OCI-LY1 (cell line): ENCODE measurements at regions not wholly inside any gene's neighbourhood (a gene's known extent, or its start where the extent isn't known, plus 50 kb on each side); places are given as distances from the start of the nearest gene placed in this dataset.

Experiments
- H2AFZ ChIP-seq: fragments of 200-600 bp; sonication (generic), shearing (Covaris generic); 2 replicates; pipeline ENCODE4 v1.6.0; 2014; ENCODE audit warnings: antibody characterized with exemption, mild to moderate bottlenecking, low read length
- H3F3A ChIP-seq: fragments of 200-600 bp; sonication (generic), shearing (Covaris generic); 2 replicates; pipeline ENCODE4 v1.6.0; 2014; ENCODE audit warnings: mild to moderate bottlenecking, antibody characterized with exemption, low read length, moderate library complexity; ENCODE audit not compliant: insufficient read depth
- H3K27ac ChIP-seq: fragments of 200-600 bp; sonication (generic); 2 replicates; pipeline ENCODE4 v1.5.1; 2014; ENCODE audit warnings: low read length, mixed run types, mild to moderate bottlenecking, low read depth; ENCODE audit not compliant: poor library complexity, severe bottlenecking
- H3K27me3 ChIP-seq: fragments of 200-600 bp; sonication (generic); 2 replicates; pipeline ENCODE4 v1.6.0; 2014; ENCODE audit warnings: antibody characterized with exemption, mild to moderate bottlenecking, low read length, moderate library complexity; ENCODE audit not compliant: insufficient read depth
- H3K36me3 ChIP-seq: fragments of 200-600 bp; sonication (generic); 2 replicates; pipeline ENCODE4 v1.6.1; 2014; ENCODE audit warnings: mild to moderate bottlenecking, antibody characterized with exemption, low read length, moderate library complexity, mixed read lengths; ENCODE audit not compliant: insufficient read depth
- H3K4me1 ChIP-seq: fragments of 200-600 bp; sonication (generic); 2 replicates; pipeline ENCODE4 v1.5.1; 2014; ENCODE audit warnings: mild to moderate bottlenecking, low read length, moderate library complexity; ENCODE audit not compliant: insufficient read depth, severe bottlenecking
- H3K4me2 ChIP-seq: fragments of 200-600 bp; sonication (generic), shearing (Covaris generic); 2 replicates; pipeline ENCODE4 v1.6.1; 2014; ENCODE audit warnings: low read length
- H3K4me3 ChIP-seq: fragments of 200-600 bp; sonication (generic); 2 replicates; pipeline ENCODE4 v1.5.1; 2014; ENCODE audit warnings: low read length, low read depth, mild to moderate bottlenecking, mixed read lengths; ENCODE audit not compliant: poor library complexity, severe bottlenecking
- H3K79me2 ChIP-seq: fragments of 200-600 bp; shearing (Covaris generic); 2 replicates; pipeline ENCODE4 v1.6.1; 2016; ENCODE audit warnings: mixed run types, low read length, mixed read lengths; ENCODE audit not compliant: insufficient read depth
- H3K9ac ChIP-seq: fragments of 200-600 bp; sonication (generic), shearing (Covaris generic); 2 replicates; pipeline ENCODE4 v1.6.1; 2014; ENCODE audit warnings: mild to moderate bottlenecking, low read length, mixed read lengths
- H3K9me2 ChIP-seq: fragments of 200-600 bp; sonication (generic), shearing (Covaris generic); 2 replicates; pipeline ENCODE4 v1.6.1; 2014; ENCODE audit warnings: low read depth, mild to moderate bottlenecking, low read length, mixed read lengths
- H3K9me3 ChIP-seq: fragments of 200-600 bp; shearing (Covaris generic); 2 replicates; pipeline ENCODE4 v1.6.1; 2014; ENCODE audit warnings: low read length, mixed read lengths
- H4K20me1 ChIP-seq: fragments of 200-600 bp; sonication (generic), shearing (Covaris generic); 2 replicates; pipeline ENCODE4 v1.6.0; 2016; ENCODE audit warnings: mild to moderate bottlenecking, low read length; ENCODE audit not compliant: insufficient read depth
- CTCF ChIP-seq: fragments of 200-600 bp; sonication (generic), shearing (Covaris generic); IDR thresholded peaks from 2 replicates; pipeline ENCODE4 v1.5.1; 2017; ENCODE audit warnings: mild to moderate bottlenecking, antibody characterized with exemption, low read length, moderate library complexity, mixed read lengths
- EZH2 ChIP-seq: fragments of 200-600 bp; sonication (generic), shearing (Covaris generic); IDR thresholded peaks from 2 replicates; pipeline ENCODE4 v1.8.0; 2017; ENCODE audit warnings: borderline replicate concordance, mixed run types, mild to moderate bottlenecking, antibody characterized with exemption, low read length, moderate library complexity, mixed read lengths

GRCh38 chr10:131690805-131691239 is 210.0 kb upstream of the PPP2R2D start:
- no peaks in the 10 kb centered on the region for H3K79me2 ChIP-seq
- no peak overlapping the region for H3K4me3 ChIP-seq
- H2AFZ ChIP-seq, result no peak overlapping the region
- H3F3A ChIP-seq, result no peaks in the 10 kb centered on the region
- no peaks in the 10 kb centered on the region for H3K36me3 ChIP-seq
- no peaks in the 10 kb centered on the region for H3K4me1 ChIP-seq
- no peak overlapping the region for H3K9ac ChIP-seq
- no peaks in the 10 kb centered on the region for H3K9me2 ChIP-seq
- no peak overlapping the region for H3K27ac ChIP-seq
- H3K9me3 ChIP-seq, result no peaks in the 10 kb centered on the region
- no peaks in the 10 kb centered on the region for H3K27me3 ChIP-seq
- TF ChIP-seq EZH2 (no peak), CTCF (no peak)
- H4K20me1 ChIP-seq, result no peaks in the 10 kb centered on the region
- H3K4me2 ChIP-seq, result no peak overlapping the region

GRCh38 chr10:131691481-131692090 is 209.2 kb upstream of the PPP2R2D start:
- Histone ChIP-seq H2AFZ (no peak overlapping the region), H3K9ac (no peak overlapping the region), H3K27me3 (no peaks in the 10 kb centered on the region), H3F3A (no peaks in the 10 kb centered on the region), H3K4me3 (no peak overlapping the region), H3K79me2 (no peaks in the 10 kb centered on the region), H3K4me1 (no peaks in the 10 kb centered on the region), H3K4me2 (no peak overlapping the region), H3K9me2 (no peaks in the 10 kb centered on the region), H4K20me1 (no peaks in the 10 kb centered on the region), H3K9me3 (no peaks in the 10 kb centered on the region), H3K27ac (no peak overlapping the region), H3K36me3 (no peaks in the 10 kb centered on the region)
- TF ChIP-seq EZH2 (no peak), CTCF (no peak)

DNA sequence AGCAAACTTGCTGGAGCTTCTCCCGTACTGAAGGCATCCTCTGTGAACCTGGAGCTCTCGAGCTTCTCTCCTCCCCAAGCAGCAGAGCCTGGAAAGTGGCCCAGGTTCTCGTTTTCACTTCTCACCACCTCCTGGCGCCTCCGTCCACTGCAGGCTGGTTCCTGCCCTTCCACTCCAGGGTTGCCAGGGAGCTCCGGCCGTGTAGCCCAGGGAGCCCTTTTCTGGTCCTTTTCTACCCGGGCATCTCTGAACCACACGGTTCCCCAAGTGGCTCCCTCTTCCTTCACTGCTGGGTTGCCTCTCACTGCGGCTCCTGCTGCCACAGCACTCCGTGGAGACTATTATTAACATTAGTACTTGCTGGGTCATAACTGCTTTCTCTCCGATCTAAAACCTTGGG is 208.6 kb upstream of the PPP2R2D start:
- H3K9me3 ChIP-seq, result no peaks in the 10 kb centered on the region
- H3K36me3 ChIP-seq, result no peaks in the 10 kb centered on the region
- no peaks in the 10 kb centered on the region for H3K9me2 ChIP-seq
- TF ChIP-seq EZH2 (no peak), CTCF (no peak)
- no peaks in the 10 kb centered on the region for H3K79me2 ChIP-seq
- H3K9ac ChIP-seq, result no peak overlapping the region
- H3K4me3 ChIP-seq, result no peak overlapping the region
- H3K4me2 ChIP-seq, result no peak overlapping the region
- no peaks in the 10 kb centered on the region for H3F3A ChIP-seq
- no peaks in the 10 kb centered on the region for H3K27me3 ChIP-seq
- no peak overlapping the region for H2AFZ ChIP-seq
- no peaks in the 10 kb centered on the region for H4K20me1 ChIP-seq
- no peaks in the 10 kb centered on the region for H3K4me1 ChIP-seq
- no peak overlapping the region for H3K27ac ChIP-seq
